Muscle of leg (tissue), 3 donors: ENCODE measurements at regions not wholly inside any gene's neighbourhood (a gene's known extent, or its start where the extent isn't known, plus 50 kb on each side); places are given as distances from the start of the nearest gene placed in this dataset.
"Not testable (repeated sequence)": the region's sequence is repeated elsewhere in the genome, so short reads cannot be mapped to it uniquely, and the experiment has no call there.

Source experiments
- DNase-seq: peaks from one replicate; pipeline ENCODE4 v3.0.0; 2013
- H3K27ac ChIP-seq: one replicate; pipeline ENCODE4 v1.5.1; 2013; ENCODE audit warnings: mild to moderate bottlenecking, low read length, control low read depth
- H3K27me3 ChIP-seq: one replicate; pipeline ENCODE4 v1.6.1; 2013; ENCODE audit warnings: low read length; ENCODE audit not compliant: control insufficient read depth, insufficient read depth
- H3K36me3 ChIP-seq: one replicate; pipeline ENCODE4 v1.6.1; 2013; ENCODE audit warnings: low read length; ENCODE audit not compliant: control insufficient read depth, insufficient read depth
- H3K4me1 ChIP-seq: one replicate; pipeline ENCODE4 v1.6.1; 2013; ENCODE audit warnings: low read length; ENCODE audit not compliant: control insufficient read depth, insufficient read depth
- H3K4me3 ChIP-seq: one replicate; pipeline ENCODE4 v1.5.1; 2013; ENCODE audit warnings: low read length, control low read depth
- H3K9me3 ChIP-seq: replicated peaks from 2 replicates; pipeline ENCODE4 v1.6.1; 2013; ENCODE audit warnings: low read depth, low read length; ENCODE audit not compliant: control insufficient read depth
- WGBS: methylation state at CpG from one replicate; pipeline ENCODE4 v1.1.5; 2013; ENCODE audit warnings: missing lambda C conversion rate; ENCODE audit not compliant: insufficient coverage; 5-methylcytosine and 5-hydroxymethylcytosine counted together

DNA sequence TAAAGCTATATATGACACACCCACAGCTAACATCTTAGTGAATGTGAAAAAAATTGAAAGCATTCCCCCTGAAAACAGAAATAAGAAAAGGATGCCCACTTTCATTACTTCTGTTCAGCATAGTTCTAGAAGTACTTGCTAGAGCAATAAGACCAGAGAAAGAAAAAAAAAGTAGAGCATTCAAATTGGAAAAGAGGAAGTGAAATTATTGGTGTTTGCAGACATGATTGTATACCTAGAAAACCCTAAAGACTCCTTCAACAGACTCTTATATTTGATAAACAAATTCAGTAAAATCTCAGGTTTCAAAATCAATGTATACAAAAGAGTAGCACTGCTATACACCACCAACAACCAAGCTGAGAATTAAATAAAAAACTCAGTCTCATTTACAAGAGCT, 1461.0 kb downstream of the AMY1C start:
- DNase-seq: no peak
- Histone ChIP-seq H3K27ac (no peak overlapping the region), H3K4me3 (no peak overlapping the region), H3K36me3 (no peaks in the 10 kb centered on the region), H3K4me1 (no peaks in the 10 kb centered on the region), H3K9me3 (no peaks in the 10 kb centered on the region), H3K27me3 (no peaks in the 10 kb centered on the region)

GRCh38 chr1:105231378-105231777, 1481.7 kb downstream of the AMY1C start:
- H3K27me3 ChIP-seq: no peaks in the 10 kb centered on the region
- no peaks in the 10 kb centered on the region for H3K4me1 ChIP-seq
- DNase-seq: no peak
- no peaks in the 10 kb centered on the region for H3K9me3 ChIP-seq
- no peaks in the 10 kb centered on the region for H3K36me3 ChIP-seq
- H3K27ac ChIP-seq: no peak overlapping the region
- no CpG with 5 or more reads among the region's 1 CpG for WGBS
- no peak overlapping the region for H3K4me3 ChIP-seq

DNA sequence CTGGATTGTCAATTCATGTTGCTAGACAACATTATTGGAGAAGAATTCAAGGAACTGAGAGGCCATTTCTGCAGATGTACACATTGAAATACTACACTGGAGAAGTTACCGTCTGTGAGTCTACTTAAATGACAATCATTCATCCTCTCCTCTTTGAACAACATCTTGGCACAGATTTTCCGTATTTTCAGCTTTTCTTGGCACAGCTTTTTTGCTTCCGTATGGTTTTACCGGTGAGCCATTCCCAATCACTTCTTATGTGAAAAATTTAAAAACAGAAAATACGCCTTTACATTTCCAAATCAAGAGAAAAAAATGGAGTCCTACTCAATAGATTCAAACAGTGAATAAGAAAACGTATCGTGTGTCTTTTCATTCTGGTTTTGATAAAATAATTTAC, 1493.7 kb downstream of the AMY1C start:
- no peak overlapping the region for H3K4me3 ChIP-seq
- no peaks in the 10 kb centered on the region for H3K27me3 ChIP-seq
- H3K36me3 ChIP-seq: no peaks in the 10 kb centered on the region
- no peak overlapping the region for H3K27ac ChIP-seq
- peak; percentile 4 for DNase-seq
- no peaks in the 10 kb centered on the region for H3K9me3 ChIP-seq
- H3K4me1 ChIP-seq: no peaks in the 10 kb centered on the region
- 20% methylated on average over 1 of the region's 7 CpGs for WGBS

- 40% methylated on average over 1 of the region's 1 CpG for whole genome bisulfite sequencing
- H3K4me1 ChIP-seq: no peaks in the 10 kb centered on the region
- DNase-seq: no peak
These were observed 1494.3 kb downstream of the AMY1C start for GRCh38 chr1:105243969-105244368.

GRCh38 chr1:105254906-105255305, 1505.2 kb downstream of the AMY1C start:
- DNase-seq: no peak
- H3K27me3 ChIP-seq: no peaks in the 10 kb centered on the region
- H3K36me3 ChIP-seq: no peaks in the 10 kb centered on the region
- no peak overlapping the region for H3K27ac ChIP-seq
- no peak overlapping the region for H3K4me3 ChIP-seq
- WGBS: no CpG with 5 or more reads among the region's 1 CpG
- no peaks in the 10 kb centered on the region for H3K9me3 ChIP-seq
- H3K4me1 ChIP-seq: no peaks in the 10 kb centered on the region

More at GRCh38 chr1:105243969-105244368, 1494.3 kb downstream of the AMY1C start:
- H3K4me3 ChIP-seq: no peak overlapping the region
- H3K9me3 ChIP-seq: no peaks in the 10 kb centered on the region
- H3K27me3 ChIP-seq: no peaks in the 10 kb centered on the region
- no peaks in the 10 kb centered on the region for H3K36me3 ChIP-seq
- H3K27ac ChIP-seq: no peak overlapping the region

DNA sequence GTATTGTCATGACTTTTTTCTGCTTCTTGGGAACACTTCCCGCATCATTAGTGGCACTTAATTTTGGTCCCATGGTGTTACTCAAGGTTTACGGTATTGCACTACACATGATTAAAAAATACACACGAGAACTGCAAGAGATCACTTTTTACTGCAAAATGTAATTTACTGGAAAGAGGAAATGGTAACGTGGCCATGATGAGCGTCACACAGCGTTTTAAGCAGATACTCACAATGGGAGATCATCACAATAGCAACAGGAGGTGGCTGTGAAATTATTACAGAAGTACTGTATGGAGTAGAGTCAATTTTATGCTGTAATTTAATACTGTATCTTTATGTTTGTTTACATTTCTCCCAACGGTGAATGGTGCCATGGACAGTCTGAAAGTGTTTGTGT, 1510.3 kb downstream of the AMY1C start:
- Histone ChIP-seq H3K4me1 (no peaks in the 10 kb centered on the region), H3K27ac (no peak overlapping the region), H3K27me3 (no peaks in the 10 kb centered on the region), H3K36me3 (no peaks in the 10 kb centered on the region), H3K9me3 (peaks cover 3% of the 10 kb centered on the region), H3K4me3 (no peak overlapping the region)
- no CpG with 5 or more reads among the region's 7 CpGs for WGBS
- no peak for DNase-seq

DNA sequence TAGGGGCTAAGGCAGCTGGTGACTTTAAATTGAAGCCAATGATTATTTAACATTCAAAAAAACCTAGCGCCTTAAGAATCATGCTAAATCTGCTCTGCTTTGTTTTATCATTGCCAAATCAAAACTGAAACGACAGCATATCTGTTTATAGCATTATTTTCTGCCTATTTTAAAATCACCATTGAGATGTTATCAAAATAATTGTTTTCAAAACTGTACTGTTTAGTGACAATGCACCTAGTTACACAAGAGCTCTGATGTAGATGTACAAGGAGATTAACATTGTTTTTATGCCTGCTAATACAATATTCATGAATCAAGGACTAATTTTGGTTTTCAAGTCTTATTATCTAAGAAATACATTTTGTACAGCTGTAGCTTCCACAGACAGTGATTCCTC, 1521.3 kb downstream of the AMY1C start:
- Histone ChIP-seq H3K9me3 (peaks cover 3% of the 10 kb centered on the region), H3K36me3 (no peaks in the 10 kb centered on the region), H3K27ac (no peak overlapping the region), H3K27me3 (no peaks in the 10 kb centered on the region), H3K4me3 (no peak overlapping the region), H3K4me1 (no peaks in the 10 kb centered on the region)
- WGBS: no CpG with 5 or more reads among the region's 2 CpGs
- no peak for DNase-seq

GRCh38 chr1:105272376-105272775, 1522.7 kb downstream of the AMY1C start:
- H3K4me1 ChIP-seq, H3K27me3 ChIP-seq: not testable (repeated sequence)
- 98% methylated on average over 6 of the region's 8 CpGs for WGBS

DNA sequence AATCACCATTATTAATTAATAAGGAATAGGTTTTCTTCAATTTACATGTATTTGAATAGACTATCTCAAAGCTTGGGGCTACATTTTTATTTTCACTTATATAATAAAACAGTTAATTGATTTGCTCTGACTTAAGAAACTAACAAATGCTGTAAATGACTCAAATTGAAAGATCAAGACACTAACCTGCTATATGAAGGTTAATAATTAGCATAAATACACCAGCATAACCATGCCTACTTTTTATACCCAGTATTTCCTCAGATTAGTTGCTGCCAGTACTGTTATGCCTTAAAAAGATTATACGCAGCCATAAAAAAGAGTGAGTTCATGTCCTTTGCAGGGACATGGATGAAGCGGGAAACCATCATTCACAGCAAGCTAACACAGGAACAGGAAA, 1545.1 kb downstream of the AMY1C start:
- no peak for DNase-seq
- Histone ChIP-seq H3K4me1 (no peaks in the 10 kb centered on the region), H3K9me3 (no peaks in the 10 kb centered on the region), H3K4me3 (no peak overlapping the region), H3K27ac (no peak overlapping the region), H3K27me3 (no peaks in the 10 kb centered on the region), H3K36me3 (no peaks in the 10 kb centered on the region)
- WGBS: no CpG with 5 or more reads among the region's 2 CpGs

More at GRCh38 chr1:105272376-105272775, 1522.7 kb downstream of the AMY1C start:
- not testable (repeated sequence) for H3K36me3 ChIP-seq, H3K4me3 ChIP-seq, H3K9me3 ChIP-seq, DNase-seq, H3K27ac ChIP-seq

DNA sequence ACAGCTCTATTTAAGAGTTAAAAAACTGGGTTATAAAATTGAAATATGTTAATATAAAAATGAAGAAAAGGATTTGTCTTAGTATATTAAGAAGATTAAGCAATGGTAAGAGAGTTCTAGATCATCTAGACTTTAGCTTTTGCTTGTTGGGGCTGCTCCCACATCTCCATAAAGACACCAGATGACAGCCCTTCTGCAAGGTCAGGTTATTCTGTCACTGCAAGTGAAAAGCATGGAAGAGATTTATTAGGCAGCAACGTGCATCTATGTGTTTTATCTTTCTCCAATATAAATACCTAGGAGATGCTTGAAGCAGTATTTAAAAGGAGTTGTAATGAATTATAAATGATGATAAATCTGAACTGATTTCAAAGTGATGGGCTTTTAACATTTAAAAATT, 1560.4 kb downstream of the AMY1C start:
- DNase-seq: no peak
- WGBS: no CpG with 5 or more reads among the region's 1 CpG
- no peaks in the 10 kb centered on the region for H3K4me1 ChIP-seq

DNA sequence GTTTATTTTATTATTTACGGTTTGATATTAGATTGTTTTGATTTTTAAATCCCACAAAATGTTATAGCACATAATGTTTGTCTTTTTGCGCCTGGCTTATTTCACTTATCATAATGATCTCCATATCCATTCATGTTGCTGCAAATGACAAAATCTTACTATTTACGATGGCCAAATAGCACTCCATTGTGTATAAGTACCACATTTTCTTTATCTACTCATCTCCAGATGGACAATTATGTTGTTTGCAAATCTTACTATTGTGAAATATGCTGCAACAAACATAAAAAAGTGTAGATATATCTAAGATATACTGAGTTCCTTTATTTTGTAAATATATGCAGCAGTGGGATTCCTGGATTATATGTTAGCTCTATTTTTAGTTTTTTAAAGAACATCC, 1568.3 kb downstream of the AMY1C start:
- no peaks in the 10 kb centered on the region for H3K27me3 ChIP-seq
- peaks cover 4% of the 10 kb centered on the region for H3K9me3 ChIP-seq
- H3K4me3 ChIP-seq: no peak overlapping the region
- DNase-seq: no peak
- H3K27ac ChIP-seq: no peak overlapping the region
- WGBS: no CpG with 5 or more reads among the region's 3 CpGs
- H3K36me3 ChIP-seq: no peaks in the 10 kb centered on the region
- H3K4me1 ChIP-seq: no peaks in the 10 kb centered on the region

More for the DNA sequence above, 1560.4 kb downstream of the AMY1C start:
- Histone ChIP-seq H3K4me3 (no peak overlapping the region), H3K27me3 (no peaks in the 10 kb centered on the region), H3K36me3 (no peaks in the 10 kb centered on the region), H3K9me3 (no peaks in the 10 kb centered on the region), H3K27ac (no peak overlapping the region)
